IPS-NIHi11 (cell line): ENCODE measurements at regions not wholly inside any gene's neighbourhood (a gene's known extent, or its start where the extent isn't known, plus 50 kb on each side); places are given as distances from the start of the nearest gene placed in this dataset.
"Not testable (repeated sequence)": the region's sequence is repeated elsewhere in the genome, so short reads cannot be mapped to it uniquely, and the experiment has no call there.

Source experiments
- DNase-seq: peaks from one replicate; pipeline ENCODE4 v3.0.0; 2012; ENCODE audit warnings: mixed read lengths, low spot score

GRCh38 chr11:133638921-133639320 lies 106.6 kb upstream of the OPCML start:
- DNase-seq: no peak

GRCh38 chr11:133636711-133637355 lies 104.5 kb upstream of the OPCML start:
- no peak for DNase-seq

- no peak for DNase-seq
Observed at GRCh38 chr11:133635244-133635739, 103.0 kb upstream of the OPCML start.

- DNase-seq: not testable (repeated sequence)
Observed at GRCh38 chr11:133628371-133628770, 96.1 kb upstream of the OPCML start.

- DNase-seq: no peak
Observed at GRCh38 chr11:133621611-133622010, 89.3 kb upstream of the OPCML start.

GRCh38 chr11:133619973-133620372 lies 87.7 kb upstream of the OPCML start:
- peak; percentile 26 for DNase-seq

- DNase-seq: peak; percentile 25
Observed at GRCh38 chr11:133619397-133619796, 87.1 kb upstream of the OPCML start.

GRCh38 chr11:133618544-133618943 lies 86.2 kb upstream of the OPCML start:
- DNase-seq: peak; percentile 20

GRCh38 chr11:133608496-133608895 lies 76.2 kb upstream of the OPCML start:
- DNase-seq: no peak

- no peak for DNase-seq
Observed at GRCh38 chr11:133606124-133606523, 73.8 kb upstream of the OPCML start.

GRCh38 chr11:133605482-133605881 lies 73.2 kb upstream of the OPCML start:
- DNase-seq: no peak

- DNase-seq: no peak
Observed at GRCh38 chr11:133601641-133602040, 69.3 kb upstream of the OPCML start.

GRCh38 chr11:133600786-133601185 lies 68.5 kb upstream of the OPCML start:
- no peak for DNase-seq

GRCh38 chr11:133600306-133600705 lies 68.0 kb upstream of the OPCML start:
- DNase-seq: no peak

- DNase-seq: peak; percentile 50
Observed at GRCh38 chr11:133598906-133599305, 66.6 kb upstream of the OPCML start.

GRCh38 chr11:133597236-133597635 lies 64.9 kb upstream of the OPCML start:
- no peak for DNase-seq

- DNase-seq: no peak
Observed at GRCh38 chr11:133595998-133596590, 63.8 kb upstream of the OPCML start.

- no peak for DNase-seq
Observed at GRCh38 chr11:133593036-133593435, 60.7 kb upstream of the OPCML start.

GRCh38 chr11:133586903-133587517 lies 54.7 kb upstream of the OPCML start:
- no peak for DNase-seq

- DNase-seq: no peak
Observed at GRCh38 chr11:133582750-133583149, 50.4 kb upstream of the OPCML start.

- no peak for DNase-seq
Observed at GRCh38 chr11:133582326-133582725, 50.0 kb upstream of the OPCML start.
